Liver (tissue), 3 donors: ENCODE measurements at regions not wholly inside any gene's neighbourhood (a gene's known extent, or its start where the extent isn't known, plus 50 kb on each side); places are given as distances from the start of the nearest gene placed in this dataset.

Experiments
- CTCF ChIP-seq: fragments of 150-350 bp; IDR thresholded peaks from 2 replicates; pipeline ENCODE4 v1.5.1; 2017; ENCODE audit warnings: improper control_type of control experiment, low read depth, low read length; ENCODE audit not compliant: missing input control
- EGR1 ChIP-seq, 2 donors: IDR thresholded peaks; 2 replicates each; pipeline ENCODE4 v1.6.1; 2016 to 2018; ENCODE audit warnings: antibody characterized with exemption in 2 of 2, low read depth in 2 of 2
- FOXA1 ChIP-seq: IDR thresholded peaks from 2 replicates; pipeline ENCODE4 v1.6.1; 2016; ENCODE audit warnings: antibody characterized with exemption
- GABPA ChIP-seq, 2 donors: IDR thresholded peaks in 1 of 2; conservative IDR thresholded peaks in 1 of 2; 2 replicates each; pipeline ENCODE4 v1.6.1; 2016; ENCODE audit warnings: antibody characterized with exemption in 2 of 2, mild to moderate bottlenecking in 1 of 2, moderate library complexity in 1 of 2
- MAX ChIP-seq: IDR thresholded peaks from 2 replicates; pipeline ENCODE4 v1.6.1; 2016; ENCODE audit warnings: antibody characterized with exemption
- RAD21 ChIP-seq, 2 donors: IDR thresholded peaks; 2 replicates each; pipeline ENCODE4 v1.6.1; 2016; ENCODE audit warnings: antibody characterized with exemption in 2 of 2, mild to moderate bottlenecking in 2 of 2
- SP1 ChIP-seq: IDR thresholded peaks from 2 replicates; pipeline ENCODE4 v1.6.1; 2018; ENCODE audit warnings: antibody characterized with exemption, mild to moderate bottlenecking
- TAF1 ChIP-seq: conservative IDR thresholded peaks from 2 replicates; pipeline ENCODE4 v1.6.1; 2016; ENCODE audit warnings: antibody characterized with exemption, mild to moderate bottlenecking
- YY1 ChIP-seq: IDR thresholded peaks from 2 replicates; pipeline ENCODE4 v1.6.1; 2016; ENCODE audit warnings: antibody characterized with exemption, mild to moderate bottlenecking
- ZBTB33 ChIP-seq: IDR thresholded peaks from 2 replicates; pipeline ENCODE4 v1.6.1; 2016; ENCODE audit warnings: antibody characterized with exemption
- donor health status: healthy.
- donor health status: healthy.

GRCh38 chr14:83923842-83924241 lies 1606.1 kb upstream of the FLRT2 start:
- TF ChIP-seq CTCF (no peak), EGR1 (IDR thresholded peaks at IDR 0.05; ENCODE audit: low read depth in 2 of 2) (no peak), YY1 (no peak), SP1 (no peak), FOXA1 (no peak), TAF1 (no peak), MAX (no peak), RAD21 (IDR thresholded peaks at IDR 0.05) (no peak), GABPA (IDR thresholded peaks at IDR 0.05 in 1 of 2, conservative IDR thresholded peaks at IDR 0.05 in 1 of 2) (no peak), ZBTB33 (no peak)
